HG03066 (cell line): ENCODE measurements at regions not wholly inside any gene's neighbourhood (a gene's known extent, or its start where the extent isn't known, plus 50 kb on each side); places are given as distances from the start of the nearest gene placed in this dataset.
"Not testable (repeated sequence)": the region's sequence is repeated elsewhere in the genome, so short reads cannot be mapped to it uniquely, and the experiment has no call there.

ENCODE experiments used
- ATAC-seq: cut with Tn5 transposase; IDR thresholded peaks from one replicate; pipeline ENCODE4 v1.9.1; 2021; ENCODE audit warnings: low read depth; ENCODE audit not compliant: unreplicated experiment

DNA sequence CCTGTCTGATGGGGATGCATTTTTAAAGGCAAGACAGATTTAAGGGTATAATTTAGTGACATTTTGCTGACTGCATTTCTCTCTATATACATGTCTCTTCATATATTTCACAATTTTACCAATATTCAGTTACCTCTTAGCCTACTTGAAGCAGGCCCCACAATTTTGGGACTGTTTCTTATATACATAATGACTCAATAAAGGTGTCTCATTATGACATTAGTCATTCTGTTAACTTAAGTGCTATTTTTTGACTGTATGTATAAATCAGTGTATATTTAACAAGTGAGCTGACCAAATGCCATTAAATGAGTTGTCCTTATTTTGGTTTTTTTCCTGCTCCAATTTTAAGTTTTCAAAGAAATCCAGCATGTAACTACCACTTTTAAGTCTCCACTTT lies 313.3 kb downstream of the SOX4 start:
- no peak for ATAC-seq

DNA sequence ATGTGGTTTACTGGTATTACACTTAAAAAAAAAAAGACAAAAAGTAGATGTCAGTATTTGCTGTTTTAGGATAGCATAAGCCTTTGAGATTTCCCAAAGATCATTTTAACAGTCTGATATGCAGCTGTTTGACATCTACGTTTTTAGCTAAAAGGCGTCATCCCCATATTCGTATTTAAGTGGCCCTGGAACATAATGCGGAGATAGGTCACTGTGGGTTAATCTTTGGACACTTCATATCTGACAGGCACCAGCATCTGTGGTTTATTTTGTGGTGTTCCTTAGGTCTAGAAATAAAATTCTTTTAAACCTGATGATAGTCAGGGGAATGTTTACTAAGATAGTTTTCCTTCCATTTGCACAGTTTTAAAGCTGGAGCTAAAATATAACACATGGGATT lies 313.7 kb downstream of the SOX4 start:
- no peak for ATAC-seq

DNA sequence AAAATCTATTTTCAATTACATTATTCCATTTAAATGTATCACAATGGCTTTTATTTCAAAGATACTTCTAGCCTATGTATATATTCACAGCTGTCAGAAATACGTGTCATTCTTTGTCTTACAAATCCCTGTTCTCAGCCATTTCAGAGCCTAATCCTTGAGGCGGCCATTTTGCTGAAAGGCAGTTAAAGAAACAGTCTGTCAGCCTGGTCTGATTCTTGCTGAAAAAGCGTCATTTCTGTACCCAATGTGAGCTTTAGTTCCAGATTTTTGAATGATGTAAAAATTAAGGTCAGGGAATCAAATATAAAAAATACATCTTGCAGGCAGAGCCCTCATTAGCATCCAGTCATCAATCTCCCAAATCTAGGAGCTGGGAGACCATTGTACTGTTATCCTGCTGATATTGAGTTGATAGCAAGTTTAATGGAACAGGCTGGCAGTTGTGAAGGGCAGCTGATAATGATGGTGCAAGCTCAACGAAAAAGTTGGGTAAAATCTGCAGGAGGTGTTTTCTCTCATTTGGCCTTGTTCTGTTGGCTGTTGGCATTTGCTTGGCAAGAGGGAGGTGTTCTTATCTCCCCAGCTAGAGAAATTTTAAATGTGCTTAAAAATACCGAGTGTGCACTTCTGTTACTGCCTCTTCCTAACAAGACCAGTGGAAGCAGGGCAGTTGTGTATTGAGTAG lies 314.8 kb downstream of the SOX4 start:
- no peak for ATAC-seq

DNA sequence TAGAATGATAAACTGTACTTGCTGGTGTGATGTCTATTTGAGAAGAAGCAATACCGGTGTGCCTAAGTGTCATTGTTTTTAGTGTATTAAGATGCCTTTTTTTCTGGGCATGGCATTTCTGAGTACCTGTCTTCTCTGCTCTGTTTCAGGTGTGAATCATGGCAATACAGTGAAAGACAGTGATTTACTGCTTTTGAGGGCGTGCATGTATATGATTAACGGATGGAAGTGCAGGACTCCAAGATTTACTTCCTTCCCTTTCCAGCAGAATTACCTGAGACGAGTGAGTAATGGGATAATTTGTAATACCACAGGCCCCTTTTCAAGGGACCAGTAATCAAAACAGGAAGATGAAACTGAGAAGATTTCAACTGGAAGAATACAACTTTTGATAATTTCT lies 315.8 kb downstream of the SOX4 start:
- no peak for ATAC-seq

DNA sequence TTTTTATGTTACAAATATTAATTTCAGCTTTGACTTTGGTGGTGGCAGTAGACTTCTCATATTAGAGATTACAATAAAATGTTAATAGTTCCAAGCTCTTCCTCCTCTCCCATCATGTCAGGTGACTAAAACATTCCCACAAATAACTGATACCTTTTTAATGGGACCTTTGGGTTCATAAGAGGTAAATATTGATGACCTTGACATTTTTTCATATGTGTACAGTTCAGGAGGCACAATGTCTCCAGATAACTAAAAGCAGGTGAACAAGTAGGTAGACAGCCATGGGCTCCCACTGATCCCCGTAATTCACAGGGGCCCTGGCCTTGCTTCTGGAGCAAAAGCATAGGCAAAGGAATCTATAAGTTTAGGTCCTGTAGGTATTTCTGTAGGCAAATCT lies 317.7 kb downstream of the SOX4 start:
- ATAC-seq, result no peak

DNA sequence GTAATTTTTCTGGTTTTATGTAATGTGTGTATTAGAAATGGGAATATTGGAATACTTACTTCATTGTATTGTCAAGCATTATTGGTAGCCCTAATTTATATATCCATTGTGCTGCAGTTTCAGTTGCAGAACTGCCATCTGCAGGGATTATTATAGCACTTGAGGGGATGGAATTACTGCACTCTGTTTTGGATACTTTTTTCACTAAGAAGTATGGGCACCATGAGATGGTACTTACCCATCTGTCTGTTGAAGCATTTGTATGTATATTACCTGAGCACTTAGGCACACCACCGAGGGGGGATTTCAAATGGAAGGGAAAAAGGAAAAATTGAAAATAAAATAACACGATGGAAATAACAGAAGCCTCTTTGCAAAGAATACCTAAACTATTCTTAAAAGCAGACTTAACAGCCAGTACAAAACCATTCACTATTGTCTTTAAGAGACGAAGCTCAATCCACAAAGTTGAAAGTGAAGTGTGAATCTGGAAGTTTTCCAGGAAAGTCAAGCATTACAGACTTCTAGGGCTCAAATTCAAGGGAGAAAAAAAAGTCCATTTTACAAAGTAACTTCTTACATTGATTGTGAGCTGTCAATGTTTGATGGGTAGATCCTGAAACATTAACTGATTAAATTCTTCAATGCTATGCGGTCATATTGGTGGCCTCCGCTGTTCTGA lies 318.7 kb downstream of the SOX4 start:
- ATAC-seq, result no peak

DNA sequence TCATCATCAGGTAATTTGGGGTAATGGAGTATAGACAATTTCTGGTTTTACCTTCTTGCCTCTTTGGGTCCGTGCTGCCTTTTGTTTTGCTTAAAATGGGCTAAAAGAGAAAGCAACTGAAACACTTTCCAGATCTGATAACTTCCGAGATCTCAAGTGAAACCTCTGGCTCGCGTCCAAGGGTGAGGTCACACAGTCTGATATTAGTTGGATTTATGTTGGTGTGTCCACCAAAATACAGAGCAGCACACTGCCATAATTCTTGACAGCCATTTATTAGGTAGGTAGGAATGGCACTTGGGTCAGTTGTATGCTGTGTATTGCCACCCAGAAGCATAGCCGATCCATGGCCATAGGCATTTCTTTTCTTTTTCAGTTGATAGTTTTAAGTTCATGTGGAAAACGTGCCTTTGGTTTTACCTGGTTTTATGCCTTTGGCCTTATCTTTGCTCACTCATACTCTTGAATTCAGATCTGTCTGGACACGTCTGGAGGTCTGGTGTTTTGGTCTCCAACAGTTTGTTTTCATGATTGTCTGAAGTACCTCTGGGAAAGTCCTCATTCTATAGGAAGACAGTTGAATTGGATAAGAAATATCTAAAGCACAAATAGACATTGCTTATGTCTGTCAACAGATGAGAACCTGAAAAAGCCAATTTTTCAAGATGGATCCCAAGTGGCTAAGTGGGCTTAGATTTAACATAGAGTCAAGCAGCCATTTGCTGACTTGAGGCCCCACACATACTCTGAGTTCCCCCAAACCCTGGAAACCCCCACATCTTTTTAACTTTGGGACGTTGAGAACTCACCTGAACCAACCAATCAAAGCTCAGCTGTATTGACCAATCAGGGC lies 320.8 kb downstream of the SOX4 start:
- no peak for ATAC-seq

DNA sequence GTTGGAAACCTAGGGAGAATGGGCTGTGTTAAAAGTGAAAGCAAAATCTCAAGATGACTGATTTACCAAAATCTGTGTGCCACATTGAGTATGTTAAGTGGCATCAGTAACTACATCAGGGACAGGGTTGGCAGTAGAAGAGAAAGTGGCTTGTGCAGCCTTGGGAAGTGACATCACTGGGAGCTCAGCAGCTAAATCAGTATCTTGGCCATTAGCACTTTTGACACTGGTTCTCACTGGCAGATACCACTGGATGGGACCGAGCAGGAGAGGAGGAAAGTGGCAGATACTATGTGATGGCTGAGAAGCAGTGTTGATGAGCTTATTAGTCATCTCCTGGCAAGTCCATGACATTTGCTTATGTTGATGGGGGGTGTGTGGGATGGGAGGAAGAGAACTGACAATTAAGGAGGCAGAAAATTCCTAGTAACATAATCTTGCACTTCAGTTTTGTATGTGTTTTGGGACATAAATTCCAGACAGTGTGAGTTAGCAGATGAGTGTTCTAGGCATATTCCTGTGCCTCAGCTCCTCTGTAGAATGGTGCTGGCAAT lies 322.2 kb downstream of the SOX4 start:
- no peak for ATAC-seq

DNA sequence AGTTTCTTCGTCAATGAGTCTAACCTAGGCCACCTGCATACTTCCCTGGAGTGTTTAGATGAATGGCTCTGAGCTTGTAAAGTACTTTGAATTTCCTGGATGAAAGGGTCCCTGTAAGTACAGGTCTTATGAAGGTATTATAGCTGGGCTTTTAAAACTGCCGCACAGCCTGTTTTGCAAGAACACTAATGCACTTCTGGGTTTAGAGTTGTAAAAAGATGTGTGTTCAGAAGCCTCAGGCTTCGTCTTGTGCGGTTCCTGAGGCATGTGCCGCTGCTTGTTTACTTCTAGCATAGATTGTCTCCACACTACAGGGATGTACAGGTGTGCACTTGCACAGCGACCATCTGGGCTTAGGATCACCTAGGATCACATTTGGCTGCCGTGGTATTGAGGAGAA lies 324.5 kb downstream of the SOX4 start:
- ATAC-seq, result no peak

DNA sequence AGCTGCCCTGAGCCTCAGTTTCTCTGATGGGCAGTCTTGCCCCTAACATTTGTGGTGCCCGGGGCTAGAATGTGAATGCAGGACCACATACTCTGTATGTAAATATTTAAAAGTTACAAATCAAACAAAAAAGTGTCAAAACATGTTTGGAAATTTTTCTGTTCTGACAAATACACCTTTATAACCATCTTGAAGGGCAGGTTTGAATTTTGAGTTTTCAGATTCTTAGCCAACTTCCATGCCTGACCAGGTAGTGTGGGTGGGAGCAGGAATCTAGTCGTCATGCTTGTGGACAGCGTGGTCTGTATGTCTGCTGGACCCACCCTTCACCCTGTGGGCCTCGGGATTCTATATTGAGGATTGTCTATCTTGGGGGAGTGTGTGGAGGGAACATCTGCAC lies 325.1 kb downstream of the SOX4 start:
- ATAC-seq, result no peak

DNA sequence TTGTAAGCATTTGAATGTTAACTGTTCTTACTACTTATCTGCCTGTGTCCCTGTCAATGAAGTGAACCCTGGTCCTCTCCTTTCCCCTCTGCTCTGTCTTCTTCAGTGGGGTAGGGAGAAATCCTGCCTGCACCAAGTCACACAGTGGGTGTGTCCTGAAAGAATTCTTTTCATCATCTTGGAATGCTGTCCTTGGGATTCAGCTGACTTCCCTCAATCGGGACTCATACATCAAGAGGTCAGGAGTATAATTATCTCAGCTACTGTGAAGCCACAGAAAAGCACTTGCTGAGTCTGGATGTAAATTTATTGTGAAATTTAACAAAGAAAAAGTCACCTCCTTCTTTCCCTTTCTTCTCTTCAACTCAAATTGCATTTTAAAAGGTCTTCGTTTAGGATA lies 328.5 kb downstream of the SOX4 start:
- no peak for ATAC-seq

DNA sequence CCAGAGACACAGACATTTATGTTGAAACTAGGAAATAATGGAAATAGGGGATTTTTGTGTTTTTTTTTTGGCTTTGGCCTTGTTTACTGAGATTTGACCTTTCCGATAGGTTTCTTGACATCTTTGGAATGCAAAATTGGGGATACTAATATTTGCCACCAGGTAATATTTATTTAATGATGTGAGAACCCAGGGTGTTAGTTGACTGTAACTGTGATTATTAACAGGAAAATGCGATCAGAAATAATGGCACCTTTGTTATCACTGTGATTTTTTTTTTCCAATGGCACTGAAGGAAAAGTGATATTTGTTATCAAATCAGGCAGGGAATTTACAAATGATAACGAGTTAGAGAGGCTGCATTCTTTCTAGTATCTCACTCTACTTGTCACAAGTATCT lies 330.5 kb downstream of the SOX4 start:
- no peak for ATAC-seq

DNA sequence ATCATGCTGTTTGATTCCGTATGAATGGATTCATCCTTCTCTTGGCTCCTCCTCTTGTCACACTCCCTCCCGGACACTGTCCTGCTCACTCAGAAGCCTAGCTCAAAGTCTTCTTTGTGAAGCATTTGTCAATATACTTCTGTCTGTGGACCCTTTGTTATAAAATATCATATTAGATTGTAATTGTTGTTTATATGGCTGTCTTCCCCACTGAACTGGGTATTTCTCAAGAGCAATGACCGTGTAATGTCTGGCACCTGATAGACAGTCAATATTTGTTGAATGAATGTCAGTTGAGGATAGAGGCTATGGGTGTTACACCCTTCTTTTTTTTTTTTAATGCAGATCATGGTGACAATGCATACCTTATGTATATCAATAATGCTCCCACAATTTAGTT lies 335.3 kb downstream of the SOX4 start:
- no peak for ATAC-seq

DNA sequence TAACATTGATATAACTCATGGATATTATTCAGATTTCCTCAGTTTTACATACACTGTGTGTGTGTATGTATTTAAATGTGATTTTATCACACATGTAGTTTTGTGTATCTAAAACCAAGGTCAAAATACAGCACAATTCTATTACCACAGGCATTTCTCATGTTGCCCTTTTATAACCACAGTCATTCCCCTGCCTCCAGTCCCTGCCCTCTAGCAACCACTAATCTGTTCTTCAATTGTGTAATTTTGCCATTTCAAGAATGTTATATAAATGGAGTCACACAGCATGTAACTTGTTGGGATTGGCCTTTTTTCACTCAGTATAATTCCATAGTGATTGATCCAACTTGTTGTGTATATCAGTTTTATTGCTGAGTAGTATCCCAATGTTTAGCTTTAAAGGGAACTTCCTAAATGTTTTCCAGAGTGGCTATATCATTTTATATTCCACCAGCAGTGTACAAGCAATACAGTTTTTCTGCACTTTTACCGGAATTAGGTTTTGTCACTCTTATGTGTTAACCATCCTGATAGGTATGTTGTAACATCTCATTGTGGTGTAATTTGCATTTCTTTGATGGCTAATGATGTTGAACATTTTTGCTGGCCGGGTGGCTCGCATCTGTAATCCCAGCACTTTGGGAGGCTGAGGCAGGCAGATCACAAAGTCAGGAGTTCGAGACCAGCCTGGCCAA lies 338.2 kb downstream of the SOX4 start:
- no peak for ATAC-seq

DNA sequence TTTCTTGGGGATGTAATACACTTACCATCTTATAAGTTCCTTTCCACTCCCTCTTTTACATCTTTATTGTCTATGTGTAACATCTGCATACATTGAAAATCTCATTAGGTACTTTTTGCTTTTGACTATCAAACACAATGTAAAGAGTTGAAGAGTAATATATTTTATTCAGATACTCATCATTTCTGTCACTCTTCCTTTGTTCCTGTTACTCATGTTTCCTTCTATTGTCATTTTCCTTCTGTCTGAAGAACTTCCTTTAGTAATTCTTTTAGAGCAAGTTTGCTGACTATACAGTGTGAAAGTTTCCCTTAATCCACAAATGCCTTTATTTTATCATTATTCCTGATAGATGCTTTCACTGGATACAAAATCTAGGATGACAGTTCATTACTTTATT lies 339.8 kb downstream of the SOX4 start:
- no peak for ATAC-seq

DNA sequence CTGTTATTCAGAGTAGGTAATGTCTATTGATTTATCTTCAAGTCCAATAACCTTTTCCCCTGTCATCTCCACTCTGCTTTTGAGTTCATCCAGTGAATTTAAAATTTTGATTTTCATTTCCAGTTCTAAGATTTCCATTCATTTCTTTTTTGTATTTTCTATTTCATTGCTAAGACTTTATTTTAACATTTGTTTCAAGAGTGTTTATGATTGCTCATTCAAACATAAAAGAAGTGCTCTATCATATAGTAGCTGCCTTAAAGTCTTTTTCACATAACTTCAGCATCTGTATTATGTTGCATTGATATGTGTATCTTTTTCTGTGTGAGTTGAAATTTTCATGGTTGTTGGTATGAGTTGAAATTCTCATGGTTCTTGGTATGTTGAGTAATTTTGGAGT lies 341.6 kb downstream of the SOX4 start:
- ATAC-seq, result no peak

DNA sequence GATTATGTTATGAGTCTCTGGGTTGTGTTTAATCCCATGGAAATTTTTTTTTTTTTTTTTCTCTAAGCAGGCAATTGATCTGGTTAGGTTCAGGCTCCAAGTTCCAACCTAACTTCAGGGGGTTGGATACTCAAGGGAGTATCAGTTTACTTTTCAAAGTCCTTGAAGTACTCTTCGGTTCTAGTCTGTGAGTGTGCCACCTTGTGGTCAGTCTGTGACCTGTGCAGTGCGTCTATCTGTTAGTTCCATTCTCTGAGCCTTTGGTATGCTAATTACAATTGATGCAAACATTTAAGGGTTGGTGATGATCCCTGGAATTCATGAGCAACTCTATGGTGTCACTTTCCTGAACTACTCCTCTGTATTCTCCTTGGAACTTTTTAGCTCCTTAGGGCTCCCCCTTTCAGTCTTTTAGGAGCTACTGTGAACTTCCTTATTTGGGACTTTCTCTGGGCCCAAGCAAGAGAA lies 342.0 kb downstream of the SOX4 start:
- no peak for ATAC-seq

DNA sequence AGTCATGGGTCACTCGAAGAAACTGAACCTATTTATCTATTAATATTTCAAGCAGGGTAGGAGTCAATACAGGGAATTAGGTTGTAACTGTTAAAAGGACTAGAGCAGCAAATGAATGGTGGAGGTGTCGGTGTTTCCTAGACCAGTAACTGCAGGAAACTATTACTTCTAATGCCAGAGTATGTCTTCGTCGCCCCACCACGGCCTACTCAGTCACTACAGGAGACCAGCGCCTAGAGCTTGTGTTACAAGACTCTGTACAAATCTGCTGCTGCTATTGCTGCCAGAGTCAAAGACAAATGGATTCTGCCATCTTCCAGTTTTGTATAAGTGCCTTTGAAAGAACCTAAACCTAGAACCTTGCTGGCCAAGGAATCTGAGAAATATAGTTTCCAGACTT lies 343.9 kb downstream of the SOX4 start:
- ATAC-seq, result no peak

DNA sequence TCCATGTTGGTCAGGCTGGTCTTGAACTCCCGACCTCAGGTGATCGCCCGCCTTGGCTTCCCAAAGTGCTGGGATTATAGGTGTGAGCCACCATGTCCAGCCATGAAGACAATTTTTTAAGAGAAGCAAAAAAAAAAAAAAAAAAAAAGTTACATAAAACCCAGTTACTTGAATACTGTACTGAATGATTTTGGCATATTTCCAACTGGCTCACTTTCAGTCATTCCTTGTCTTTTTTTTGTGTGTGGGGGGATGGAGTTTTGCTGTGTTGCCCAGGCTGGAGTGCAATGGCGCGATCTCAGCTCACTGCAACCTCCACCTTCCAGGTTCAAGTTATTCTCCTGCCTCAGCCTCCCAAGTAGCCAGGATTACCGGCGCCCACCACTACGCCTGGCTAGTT lies 345.5 kb downstream of the SOX4 start:
- ATAC-seq, result not testable (repeated sequence)

DNA sequence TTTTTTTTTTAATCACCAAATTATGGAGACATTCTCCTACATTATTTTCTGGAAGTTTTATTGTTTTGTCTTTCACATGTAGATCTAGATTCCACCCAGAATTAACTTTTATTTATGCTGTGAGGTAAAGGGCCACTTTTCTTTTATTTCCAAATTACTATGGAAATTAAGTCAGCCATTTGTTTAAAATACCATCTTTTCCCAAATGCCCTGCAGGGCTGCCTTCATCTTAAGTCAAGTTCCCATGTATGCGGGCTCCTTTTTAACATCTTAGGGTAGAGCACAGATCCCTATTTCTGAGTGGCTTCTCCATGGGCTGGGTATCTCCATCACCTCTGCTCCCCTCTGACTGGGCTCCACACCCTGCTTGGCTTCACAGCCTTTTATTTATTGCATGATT lies 348.4 kb downstream of the SOX4 start:
- ATAC-seq, result no peak

DNA sequence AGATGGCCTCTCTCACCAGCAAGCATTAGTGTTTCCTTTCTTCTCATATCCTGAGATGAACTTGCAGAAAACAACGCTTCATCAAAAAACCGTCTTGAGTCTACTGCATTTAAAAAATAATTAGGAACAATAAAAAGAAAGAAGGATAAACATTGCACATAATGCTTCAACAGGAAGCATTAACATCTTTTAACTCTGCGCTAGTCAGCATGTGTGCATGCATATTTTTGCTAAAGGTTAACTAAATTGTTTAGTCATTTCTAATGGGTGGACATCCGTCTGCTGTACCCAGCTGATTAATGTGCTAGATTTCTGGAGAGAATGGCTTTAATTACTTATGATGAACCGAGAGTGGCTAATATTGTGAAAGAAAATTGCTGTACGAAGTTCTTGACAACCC lies 349.3 kb downstream of the SOX4 start:
- no peak for ATAC-seq
